ENCODE measurements at regions not wholly inside any gene's neighbourhood (a gene's known extent, or its start where the extent isn't known, plus 50 kb on each side); places are given as distances from the start of the nearest gene placed in this dataset.
"Not testable (repeated sequence)": the region's sequence is repeated elsewhere in the genome, so short reads cannot be mapped to it uniquely, and the experiment has no call there.

DNA sequence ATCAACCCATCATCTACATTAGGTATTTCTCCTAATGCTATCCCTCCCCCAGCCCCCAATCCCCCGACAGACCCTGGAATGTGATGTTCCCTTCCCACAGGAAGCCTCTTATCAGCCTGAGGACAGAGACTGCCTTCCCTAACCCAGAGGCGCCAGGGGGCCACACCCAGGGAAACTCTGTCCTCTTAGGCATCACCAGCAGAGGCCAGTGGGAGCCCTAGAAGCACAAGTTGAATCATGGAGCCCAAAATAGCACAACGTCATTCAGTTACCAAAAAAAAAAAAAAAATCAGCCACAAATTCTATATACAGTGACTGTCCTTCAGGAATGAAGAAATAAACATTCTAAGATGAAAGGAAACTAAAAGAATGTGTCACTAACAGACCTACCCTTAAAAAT is 625.7 kb downstream of the TFAP2A start:
- no peak overlapping the region for H3K4me3 Mint-ChIP-seq
- no peaks in the 10 kb centered on the region for H3K27me3 Mint-ChIP-seq
- H3K9me3 Mint-ChIP-seq = peaks cover 4% of the 10 kb centered on the region
- no peaks in the 10 kb centered on the region for H3K36me3 Mint-ChIP-seq (ENCODE audit: low read depth)
- ATAC-seq (replicated peaks) = no peak
- no peaks in the 10 kb centered on the region for H3K4me1 Mint-ChIP-seq
- no peak overlapping the region for H3K27ac Mint-ChIP-seq

DNA sequence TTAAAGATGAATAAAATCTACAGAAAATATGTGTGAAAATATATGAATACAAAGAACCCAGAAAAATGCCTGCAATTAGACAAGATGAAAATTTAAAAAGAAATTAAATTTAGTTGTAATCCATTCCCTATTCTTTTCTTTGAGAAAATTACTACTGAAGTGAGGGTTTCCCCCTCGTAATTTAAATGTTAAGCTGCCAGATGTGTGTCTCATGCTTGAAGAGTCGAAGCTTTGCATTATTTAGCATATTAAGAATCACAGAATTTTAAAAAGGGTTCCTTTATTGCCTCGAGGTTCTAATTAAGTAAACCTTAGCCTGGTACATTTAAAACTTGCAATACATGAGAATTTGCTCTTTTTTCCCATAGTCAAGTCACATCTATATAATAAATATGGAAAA is 630.1 kb downstream of the TFAP2A start:
- H3K4me1 Mint-ChIP-seq = no peaks in the 10 kb centered on the region
- H3K4me3 Mint-ChIP-seq = no peak overlapping the region
- no peaks in the 10 kb centered on the region for H3K36me3 Mint-ChIP-seq (ENCODE audit: low read depth)
- no peak overlapping the region for H3K27ac Mint-ChIP-seq
- ATAC-seq (replicated peaks) = no peak
- H3K27me3 Mint-ChIP-seq = no peaks in the 10 kb centered on the region
- H3K9me3 Mint-ChIP-seq = peaks cover 3% of the 10 kb centered on the region

DNA sequence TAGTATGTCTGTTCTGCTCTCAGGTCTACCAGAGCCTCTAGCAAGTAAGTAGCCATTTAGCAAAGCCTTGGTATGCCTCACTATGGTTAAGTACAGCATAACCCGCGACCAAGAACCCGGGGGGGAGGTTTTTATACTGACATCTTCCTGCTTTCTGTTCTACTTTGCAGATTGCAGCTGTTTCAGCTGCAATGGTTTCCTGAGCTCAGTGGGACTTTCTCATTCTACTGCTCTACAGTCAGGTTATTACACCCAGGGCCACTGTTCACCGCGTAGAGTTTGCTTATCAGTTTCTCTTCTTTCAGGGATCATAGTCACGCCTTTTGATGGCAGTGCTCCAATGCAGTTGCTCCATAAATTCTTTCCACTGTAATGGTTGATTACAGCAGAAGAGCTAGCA is 631.3 kb downstream of the TFAP2A start:
- Mint-ChIP-seq H3K4me3 (no peak overlapping the region), H3K4me1 (no peaks in the 10 kb centered on the region), H3K27me3 (no peaks in the 10 kb centered on the region), H3K9me3 (no peaks in the 10 kb centered on the region), H3K36me3 (ENCODE audit: low read depth) (no peaks in the 10 kb centered on the region), H3K27ac (no peak overlapping the region)
- no peak for ATAC-seq (replicated peaks)

DNA sequence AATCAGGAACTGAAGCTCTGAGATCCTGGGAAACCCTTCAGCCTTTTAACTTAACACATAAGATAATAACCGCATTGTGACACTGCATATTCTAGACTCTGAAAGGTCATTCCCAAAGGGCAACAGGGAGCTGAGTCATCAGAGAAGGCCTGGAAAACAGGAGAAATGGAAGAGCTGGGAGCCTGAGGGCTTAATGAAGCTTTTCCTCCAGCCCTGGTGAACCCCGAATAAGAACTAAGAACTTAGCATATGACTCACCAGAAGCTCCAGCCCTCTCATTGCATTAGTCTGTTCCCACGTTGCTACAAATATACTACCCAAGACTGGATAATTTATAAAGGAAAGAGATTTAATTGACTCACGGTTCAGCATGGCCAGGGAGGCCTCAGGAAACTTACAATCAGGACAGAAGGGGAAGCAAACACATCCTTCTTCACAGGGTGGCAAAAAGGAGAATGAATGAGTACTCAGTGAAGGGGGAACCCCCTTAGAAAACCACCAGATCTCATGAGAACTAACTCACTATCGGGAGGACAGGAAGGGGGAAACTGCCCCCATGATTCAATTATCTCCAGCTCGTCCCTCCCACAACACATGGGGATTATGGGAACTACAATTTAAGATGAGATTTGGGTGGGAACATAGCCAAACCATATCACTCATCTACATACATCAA is 648.5 kb downstream of the TFAP2A start:
- Mint-ChIP-seq H3K27me3 (no peaks in the 10 kb centered on the region), H3K4me1 (no peaks in the 10 kb centered on the region), H3K9me3 (peaks cover 17% of the 10 kb centered on the region), H3K4me3 (no peak overlapping the region), H3K36me3 (ENCODE audit: low read depth) (no peaks in the 10 kb centered on the region), H3K27ac (no peak overlapping the region)
- peak; percentile 24 for ATAC-seq (replicated peaks)

DNA sequence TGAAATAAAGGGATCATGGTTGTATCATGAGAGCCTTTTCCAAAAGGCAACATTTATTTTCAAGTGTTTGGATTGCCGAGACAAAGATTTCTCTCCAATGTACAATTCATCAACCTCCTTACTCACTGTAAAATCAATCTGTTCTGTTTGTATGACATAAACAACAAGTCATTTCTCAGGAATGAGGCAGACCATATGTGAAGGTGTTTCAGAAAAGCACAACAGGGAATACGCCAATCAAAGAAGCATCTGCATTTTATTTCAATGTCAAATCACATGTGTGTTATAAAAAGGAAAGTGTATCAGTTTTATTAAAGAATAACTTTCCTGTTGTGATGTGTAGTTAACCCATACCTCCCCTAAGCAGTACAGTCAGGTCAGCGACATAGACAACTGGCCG is 653.7 kb downstream of the TFAP2A start:
- peaks cover 13% of the 10 kb centered on the region for H3K9me3 Mint-ChIP-seq
- ATAC-seq (replicated peaks) = no peak

DNA sequence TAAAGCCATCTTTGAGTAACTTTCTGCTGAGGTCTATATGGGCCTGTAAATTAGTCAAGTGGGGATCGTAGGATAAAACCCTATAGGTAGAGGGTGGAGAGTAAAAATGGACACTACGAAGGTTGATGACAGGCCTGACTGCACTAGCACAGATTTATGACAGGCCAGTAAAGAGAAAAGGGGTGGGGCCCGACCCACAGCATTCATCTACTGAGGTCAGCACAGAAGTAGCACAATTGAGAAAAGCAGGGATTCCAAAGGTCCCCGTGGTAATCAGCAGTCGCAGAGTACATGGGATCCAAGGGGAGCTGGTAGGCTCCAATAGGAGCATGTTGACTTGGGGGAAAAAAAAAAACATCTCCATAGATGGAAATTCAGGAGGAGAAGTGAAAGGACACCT is 660.4 kb downstream of the TFAP2A start:
- no peaks in the 10 kb centered on the region for H3K4me1 Mint-ChIP-seq
- no peak for ATAC-seq (replicated peaks)
- no peaks in the 10 kb centered on the region for H3K27me3 Mint-ChIP-seq
- H3K9me3 Mint-ChIP-seq = peaks cover 21% of the 10 kb centered on the region
- H3K36me3 Mint-ChIP-seq (ENCODE audit: low read depth) = no peaks in the 10 kb centered on the region
- H3K4me3 Mint-ChIP-seq = no peak overlapping the region
- H3K27ac Mint-ChIP-seq = no peak overlapping the region

More for the DNA sequence above, 653.7 kb downstream of the TFAP2A start:
- Mint-ChIP-seq H3K4me3 (no peak overlapping the region), H3K27ac (no peak overlapping the region), H3K4me1 (no peaks in the 10 kb centered on the region), H3K36me3 (ENCODE audit: low read depth) (no peaks in the 10 kb centered on the region), H3K27me3 (no peaks in the 10 kb centered on the region)

DNA sequence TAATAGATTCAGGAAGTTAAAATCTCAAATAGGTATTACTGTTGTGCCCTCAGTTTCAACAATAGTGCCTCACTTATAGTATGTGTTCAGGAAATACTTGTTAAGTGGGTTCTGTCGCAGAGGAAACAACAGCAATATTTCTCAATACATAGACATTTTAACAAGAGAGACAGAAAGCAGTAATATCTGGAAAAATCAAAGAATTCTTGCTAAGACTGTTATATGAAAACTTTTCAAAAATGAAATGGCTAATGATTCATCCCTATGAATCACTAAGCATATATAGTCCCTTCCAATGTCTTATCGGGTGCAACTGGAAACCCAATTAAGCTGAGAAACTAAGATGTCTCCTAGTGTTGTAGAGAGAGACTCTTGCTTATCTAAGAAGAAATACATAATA is 668.9 kb downstream of the TFAP2A start:
- Mint-ChIP-seq H3K9me3 (no peaks in the 10 kb centered on the region), H3K27ac (no peak overlapping the region), H3K4me3 (no peak overlapping the region), H3K4me1 (no peaks in the 10 kb centered on the region), H3K36me3 (ENCODE audit: low read depth) (no peaks in the 10 kb centered on the region), H3K27me3 (no peaks in the 10 kb centered on the region)
- ATAC-seq (replicated peaks) = no peak

DNA sequence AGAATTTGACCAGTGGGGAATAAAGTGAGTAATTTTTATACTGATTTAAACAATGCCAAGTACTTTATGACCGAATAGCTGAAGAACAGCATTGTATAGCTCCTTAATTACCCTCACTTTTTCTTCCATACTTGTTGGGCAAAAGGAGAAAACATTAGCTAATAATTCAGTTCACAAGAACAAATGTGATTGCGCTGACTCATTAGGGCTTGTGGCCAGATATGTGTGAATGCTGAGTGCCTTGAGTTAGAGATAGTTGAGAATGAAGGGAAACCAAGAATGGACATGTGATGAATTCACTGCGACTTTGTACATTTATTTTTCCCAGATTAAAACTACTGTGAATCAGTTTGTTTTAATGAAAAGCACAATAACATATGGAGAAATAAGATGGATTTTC is 669.4 kb downstream of the TFAP2A start:
- Mint-ChIP-seq H3K36me3 (ENCODE audit: low read depth) (no peaks in the 10 kb centered on the region), H3K27ac (no peak overlapping the region), H3K9me3 (peaks cover 4% of the 10 kb centered on the region), H3K27me3 (no peaks in the 10 kb centered on the region), H3K4me3 (no peak overlapping the region), H3K4me1 (no peaks in the 10 kb centered on the region)
- ATAC-seq (replicated peaks) = no peak

DNA sequence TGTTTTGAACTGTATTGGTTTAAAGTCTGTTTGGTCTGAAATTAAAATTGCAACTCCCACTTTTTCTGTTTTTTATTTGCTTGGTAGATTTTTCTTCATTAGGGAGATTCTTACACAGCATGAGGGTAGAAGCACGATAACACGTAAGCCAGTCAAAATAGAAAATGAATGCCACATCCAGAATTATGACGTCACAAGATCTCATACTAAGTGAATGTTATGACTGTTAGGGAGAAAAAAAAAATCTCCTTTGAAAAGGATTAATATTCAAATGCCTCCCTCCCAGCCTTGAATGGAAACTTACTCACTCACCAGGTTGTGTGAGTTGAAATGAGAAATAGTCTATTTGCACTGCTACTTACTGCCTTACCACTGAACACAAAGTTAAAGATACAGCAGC is 670.8 kb downstream of the TFAP2A start:
- Mint-ChIP-seq H3K4me1 (no peaks in the 10 kb centered on the region), H3K27me3 (no peaks in the 10 kb centered on the region), H3K27ac (no peak overlapping the region), H3K4me3 (no peak overlapping the region), H3K9me3 (peaks cover 6% of the 10 kb centered on the region), H3K36me3 (ENCODE audit: low read depth) (no peaks in the 10 kb centered on the region)
- ATAC-seq (replicated peaks) = no peak

DNA sequence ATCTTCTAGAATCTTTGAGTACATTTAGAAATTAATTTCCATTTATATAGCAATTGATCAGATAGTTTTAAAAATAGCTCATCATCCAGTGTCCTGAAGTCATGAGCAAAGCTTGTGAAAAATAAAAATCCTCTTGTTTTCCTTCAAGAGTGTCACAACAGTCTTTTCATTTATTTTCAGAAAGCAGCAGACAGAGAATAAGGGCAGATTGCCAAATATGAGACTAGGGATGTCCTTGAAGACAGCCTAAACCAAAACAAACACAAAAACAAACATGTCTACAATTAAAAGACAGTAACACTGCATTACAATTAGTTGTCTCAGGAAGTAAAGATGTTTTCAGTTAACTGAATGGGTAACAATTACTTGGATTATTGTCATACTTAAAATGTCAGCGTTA is 682.8 kb downstream of the TFAP2A start:
- Mint-ChIP-seq H3K27ac (no peak overlapping the region), H3K36me3 (ENCODE audit: low read depth) (no peaks in the 10 kb centered on the region), H3K4me3 (no peak overlapping the region), H3K27me3 (no peaks in the 10 kb centered on the region), H3K4me1 (no peaks in the 10 kb centered on the region), H3K9me3 (peaks cover 14% of the 10 kb centered on the region)
- no peak for ATAC-seq (replicated peaks)

DNA sequence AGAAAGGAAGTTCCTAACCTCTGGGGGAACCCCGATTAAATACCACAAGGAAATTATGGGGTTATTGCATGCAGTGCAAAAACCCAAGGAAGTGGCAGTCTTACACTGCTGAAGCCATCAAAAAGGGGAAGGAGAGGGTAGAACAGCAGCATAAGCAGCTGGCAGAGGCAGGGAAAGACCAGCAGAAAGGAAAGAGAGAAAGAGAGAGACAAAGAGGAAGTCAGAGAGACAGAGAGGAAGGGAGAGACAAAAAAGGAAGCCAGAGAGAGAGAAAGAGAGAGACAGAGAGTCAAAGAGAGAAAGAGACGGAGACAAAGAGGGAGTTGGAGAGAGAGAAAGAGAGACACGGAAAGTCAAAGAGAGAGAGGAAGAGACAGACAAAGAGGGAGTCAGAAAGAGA is 689.1 kb downstream of the TFAP2A start:
- H3K27me3 Mint-ChIP-seq; H3K9me3 Mint-ChIP-seq; ATAC-seq (replicated peaks); H3K4me1 Mint-ChIP-seq; H3K27ac Mint-ChIP-seq; H3K4me3 Mint-ChIP-seq; H3K36me3 Mint-ChIP-seq (ENCODE audit: low read depth): not testable (repeated sequence)

DNA sequence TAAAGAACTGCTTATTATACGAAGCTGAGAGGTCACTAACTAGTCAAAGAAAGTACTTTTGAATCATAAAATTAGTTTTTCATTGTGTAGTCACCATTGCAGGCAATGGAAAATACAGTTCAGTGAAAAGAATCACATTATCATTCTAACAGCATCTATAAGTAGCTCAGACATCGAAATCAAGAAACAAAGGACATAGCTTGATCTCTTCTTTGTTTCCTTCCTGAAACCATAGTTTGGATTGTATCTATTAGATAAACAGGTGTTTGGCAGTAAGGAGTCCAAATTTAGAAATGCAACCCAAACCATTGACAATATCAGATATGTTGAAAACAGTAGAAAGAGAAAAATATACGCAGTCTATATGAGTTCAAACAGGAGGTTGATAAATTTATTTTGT is 697.3 kb downstream of the TFAP2A start:
- Mint-ChIP-seq H3K27ac (no peak overlapping the region), H3K4me1 (no peaks in the 10 kb centered on the region), H3K4me3 (no peak overlapping the region), H3K36me3 (ENCODE audit: low read depth) (no peaks in the 10 kb centered on the region), H3K27me3 (no peaks in the 10 kb centered on the region), H3K9me3 (peaks cover 3% of the 10 kb centered on the region)
- ATAC-seq (replicated peaks) = no peak

DNA sequence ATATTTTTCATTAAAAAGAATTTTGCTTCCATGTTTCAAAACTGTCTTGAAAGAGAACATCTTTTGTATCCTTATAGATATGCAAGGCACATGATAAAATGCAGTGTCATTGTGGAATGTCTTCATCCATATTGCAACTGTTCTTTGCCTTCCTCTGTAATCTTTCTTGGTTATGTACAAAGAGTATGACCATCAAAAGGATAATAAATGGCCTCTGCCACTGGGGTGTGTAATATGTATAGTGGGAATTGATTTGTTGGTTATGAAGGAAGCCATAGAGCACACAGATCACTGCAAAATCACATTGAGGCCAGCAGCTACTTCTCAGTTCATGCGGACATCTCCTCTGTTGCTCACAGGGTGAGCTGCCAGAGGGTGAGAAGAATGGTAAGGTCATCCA is 703.5 kb downstream of the TFAP2A start:
- H3K36me3 Mint-ChIP-seq (ENCODE audit: low read depth) = no peaks in the 10 kb centered on the region

DNA sequence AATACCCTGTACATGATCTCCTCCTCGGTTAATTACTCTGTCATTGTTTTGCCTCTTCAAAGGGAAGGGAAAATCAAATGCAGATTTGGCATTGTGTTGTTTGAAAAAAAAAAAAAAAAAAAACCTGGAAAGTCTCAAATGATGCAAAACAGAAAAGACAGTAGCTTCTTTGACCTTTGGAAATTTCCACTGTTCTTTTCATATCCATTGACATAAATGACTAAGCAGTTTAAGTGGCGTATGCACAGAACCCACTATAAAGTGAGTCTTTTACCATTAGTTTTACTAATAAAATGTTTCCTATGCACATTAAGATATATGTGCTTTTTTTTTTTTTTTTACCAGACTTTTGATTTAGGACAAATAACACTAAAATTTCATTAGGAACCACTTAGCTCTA is 704.3 kb downstream of the TFAP2A start:
- Mint-ChIP-seq H3K4me3 (no peak overlapping the region), H3K9me3 (peaks cover 3% of the 10 kb centered on the region), H3K27me3 (no peaks in the 10 kb centered on the region), H3K36me3 (ENCODE audit: low read depth) (no peaks in the 10 kb centered on the region), H3K27ac (no peak overlapping the region), H3K4me1 (no peaks in the 10 kb centered on the region)
- ATAC-seq (replicated peaks) = no peak

More for the DNA sequence above, 703.5 kb downstream of the TFAP2A start:
- Mint-ChIP-seq H3K27ac (no peak overlapping the region), H3K4me1 (no peaks in the 10 kb centered on the region), H3K9me3 (peaks cover 3% of the 10 kb centered on the region), H3K27me3 (no peaks in the 10 kb centered on the region), H3K4me3 (no peak overlapping the region)
- ATAC-seq (replicated peaks) = no peak

DNA sequence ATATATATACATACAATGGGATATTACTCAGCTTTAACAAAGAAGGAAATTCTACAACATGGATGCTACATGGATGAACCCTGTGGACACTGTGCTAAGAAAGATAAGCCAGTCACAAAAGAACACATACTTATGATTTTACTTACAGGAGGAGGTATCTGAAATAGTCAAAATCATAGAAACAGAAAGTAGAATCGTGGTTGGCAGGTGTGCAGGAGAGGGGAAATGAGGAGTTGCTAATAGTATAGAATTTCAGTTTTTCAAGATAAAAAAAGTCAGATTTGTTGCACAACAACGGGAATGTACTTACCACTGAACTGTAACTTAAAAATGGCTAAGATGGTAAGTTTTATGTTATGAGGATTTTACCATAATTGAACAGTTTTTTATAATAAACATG is 706.3 kb downstream of the TFAP2A start:
- Mint-ChIP-seq H3K27ac (no peak overlapping the region), H3K4me3 (no peak overlapping the region), H3K4me1 (no peaks in the 10 kb centered on the region), H3K36me3 (ENCODE audit: low read depth) (no peaks in the 10 kb centered on the region), H3K9me3 (peaks cover 4% of the 10 kb centered on the region), H3K27me3 (no peaks in the 10 kb centered on the region)
- ATAC-seq (replicated peaks) = no peak

DNA sequence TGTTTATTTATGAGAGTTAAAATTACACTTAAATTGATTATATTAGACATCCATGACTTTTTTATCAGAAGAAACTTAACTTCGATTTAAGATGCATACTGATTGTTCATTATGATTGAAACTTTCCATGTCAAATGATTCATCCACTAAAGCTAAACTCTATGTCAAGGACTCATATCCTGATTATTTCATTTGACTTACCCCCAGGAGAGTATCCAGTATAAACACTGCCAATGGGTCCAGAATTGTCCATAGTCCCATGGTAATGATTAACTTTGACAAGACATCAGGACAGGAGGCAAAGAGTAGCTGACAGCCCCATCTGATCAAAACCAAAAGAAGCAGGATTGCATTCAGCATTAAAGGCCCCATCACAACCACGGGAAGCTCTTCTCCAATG is 709.9 kb downstream of the TFAP2A start:
- Mint-ChIP-seq H3K27me3 (no peaks in the 10 kb centered on the region), H3K27ac (no peak overlapping the region), H3K4me3 (no peak overlapping the region), H3K9me3 (peaks cover 4% of the 10 kb centered on the region), H3K36me3 (ENCODE audit: low read depth) (no peaks in the 10 kb centered on the region), H3K4me1 (no peaks in the 10 kb centered on the region)
- ATAC-seq (replicated peaks) = no peak

All from activated T-helper 17 cell treated with anti-CD3 and anti-CD28 coated beads, Interleukin-2, amount 50 U/mL, for 72 hours (primary cell).